Hepatocyte (in vitro differentiated cells): ENCODE measurements at regions not wholly inside any gene's neighbourhood (a gene's known extent, or its start where the extent isn't known, plus 50 kb on each side); places are given as distances from the start of the nearest gene placed in this dataset.

Experiments used
- DNase-seq: peaks from one replicate; pipeline ENCODE4 v3.0.0-alpha.2; 2016; ENCODE audit warnings: low spot score
- H2AFZ ChIP-seq: fragments of 200-600 bp; sonication (generic); 2 replicates; pipeline ENCODE4 v1.6.0; 2016; ENCODE audit warnings: antibody characterized with exemption, mild to moderate bottlenecking
- H3K27ac ChIP-seq: fragments of 200-600 bp; sonication (generic); 2 replicates; pipeline ENCODE4 v1.5.1; 2016; ENCODE audit warnings: mild to moderate bottlenecking
- H3K27me3 ChIP-seq: fragments of 200-600 bp; sonication (generic); 2 replicates; pipeline ENCODE4 v1.6.1; 2016
- H3K36me3 ChIP-seq: fragments of 200-600 bp; sonication (generic); replicated peaks from 2 replicates; pipeline ENCODE4 v1.5.1; 2016; ENCODE audit warnings: low read depth; ENCODE audit not compliant: insufficient read depth
- H3K4me1 ChIP-seq: fragments of 200-600 bp; sonication (generic); 2 replicates; pipeline ENCODE4 v1.5.1; 2016; ENCODE audit warnings: mild to moderate bottlenecking, moderate library complexity; ENCODE audit not compliant: insufficient read depth
- H3K4me2 ChIP-seq: fragments of 200-600 bp; sonication (generic); 2 replicates; pipeline ENCODE4 v1.6.0; 2016
- H3K4me3 ChIP-seq: fragments of 200-600 bp; sonication (generic); 2 replicates; pipeline ENCODE4 v1.5.1; 2016; ENCODE audit warnings: mild to moderate bottlenecking
- H3K79me2 ChIP-seq: fragments of 200-600 bp; sonication (generic); 2 replicates; pipeline ENCODE4 v1.6.0; 2017; ENCODE audit warnings: mild to moderate bottlenecking
- H3K9me2 ChIP-seq: fragments of 200-600 bp; sonication (generic); replicated peaks from 2 replicates; pipeline ENCODE4 v1.6.0; 2017; ENCODE audit warnings: mild to moderate bottlenecking; ENCODE audit not compliant: insufficient read depth
- H3K9me3 ChIP-seq: fragments of 200-600 bp; sonication (generic); 2 replicates; pipeline ENCODE4 v1.5.1; 2016; ENCODE audit warnings: low read depth, mild to moderate bottlenecking
- H4K20me1 ChIP-seq: fragments of 200-600 bp; sonication (generic); 2 replicates; pipeline ENCODE4 v1.6.0; 2016; ENCODE audit warnings: mild to moderate bottlenecking; ENCODE audit not compliant: insufficient read depth, poor library complexity, severe bottlenecking
- CTCF ChIP-seq: fragments of 200-600 bp; sonication (generic); IDR thresholded peaks from 2 replicates; pipeline ENCODE4 v1.5.1; 2016; ENCODE audit warnings: antibody characterized with exemption, mild to moderate bottlenecking; ENCODE audit not compliant: poor library complexity
- EZH2 ChIP-seq: fragments of 200-600 bp; sonication (generic); IDR thresholded peaks from 2 replicates; pipeline ENCODE4 v1.6.1; 2016; ENCODE audit warnings: antibody characterized with exemption, mild to moderate bottlenecking, borderline replicate concordance
- EZH2phosphoT487 ChIP-seq: fragments of 200-600 bp; sonication (generic); IDR thresholded peaks from one replicate; pipeline ENCODE4 v1.6.1; 2018; ENCODE audit warnings: antibody characterized with exemption, mild to moderate bottlenecking, low read depth, moderate library complexity; ENCODE audit not compliant: unreplicated experiment, severe bottlenecking
- WGBS: methylation state at CpG from one replicate; pipeline ENCODE4 v1.1.6; 2016; ENCODE audit warnings: low lambda C conversion rate; ENCODE audit errors: missing lambda C conversion rate; 5-methylcytosine and 5-hydroxymethylcytosine counted together

- DNase-seq, result no peak
- Histone ChIP-seq H3K4me1 (no peaks in the 10 kb centered on the region), H3K9me2 (no peaks in the 10 kb centered on the region), H3K79me2 (no peaks in the 10 kb centered on the region), H2AFZ (no peak overlapping the region), H4K20me1 (no peaks in the 10 kb centered on the region), H3K27me3 (no peaks in the 10 kb centered on the region), H3K9me3 (no peaks in the 10 kb centered on the region), H3K4me3 (no peak overlapping the region), H3K27ac (no peak overlapping the region), H3K36me3 (no peaks in the 10 kb centered on the region), H3K4me2 (no peak overlapping the region)
- TF ChIP-seq EZH2 (no peak), CTCF (no peak), EZH2phosphoT487 (no peak)
- 91% methylated on average over 5 of the region's 5 CpGs for WGBS
These were observed 506.1 kb upstream of the SALL3 start for GRCh38 chr18:78473563-78473962.

- Histone ChIP-seq H4K20me1 (no peaks in the 10 kb centered on the region), H3K4me2 (no peak overlapping the region), H3K4me1 (no peaks in the 10 kb centered on the region), H3K4me3 (no peak overlapping the region), H3K79me2 (no peaks in the 10 kb centered on the region), H3K36me3 (no peaks in the 10 kb centered on the region), H3K27ac (no peak overlapping the region), H3K9me2 (no peaks in the 10 kb centered on the region), H3K27me3 (no peaks in the 10 kb centered on the region), H2AFZ (no peak overlapping the region), H3K9me3 (no peaks in the 10 kb centered on the region)
- peak; percentile 1 for DNase-seq
- 80% methylated on average over 9 of the region's 9 CpGs for WGBS
- no peak for TF ChIP-seq EZH2phosphoT487
- TF ChIP-seq EZH2, result no peak
- no peak for TF ChIP-seq CTCF
These were observed 501.8 kb upstream of the SALL3 start for GRCh38 chr18:78477840-78478239.

GRCh38 chr18:78479443-78479842 is 500.2 kb upstream of the SALL3 start:
- TF ChIP-seq EZH2phosphoT487 (no peak), CTCF (no peak), EZH2 (no peak)
- Histone ChIP-seq H3K4me1 (no peaks in the 10 kb centered on the region), H3K4me3 (no peak overlapping the region), H3K9me2 (no peaks in the 10 kb centered on the region), H3K36me3 (no peaks in the 10 kb centered on the region), H3K27me3 (no peaks in the 10 kb centered on the region), H3K4me2 (no peak overlapping the region), H4K20me1 (no peaks in the 10 kb centered on the region), H3K27ac (no peak overlapping the region), H3K79me2 (no peaks in the 10 kb centered on the region), H3K9me3 (no peaks in the 10 kb centered on the region), H2AFZ (no peak overlapping the region)
- peak; percentile 1 for DNase-seq
- 90% methylated on average over 16 of the region's 16 CpGs for WGBS
